Right ventricle myocardium superior (tissue), 1 donor: ENCODE measurements at regions not wholly inside any gene's neighbourhood (a gene's known extent, or its start where the extent isn't known, plus 50 kb on each side); places are given as distances from the start of the nearest gene placed in this dataset.
"Not testable (repeated sequence)": the region's sequence is repeated elsewhere in the genome, so short reads cannot be mapped to it uniquely, and the experiment has no call there.

Experiments
- ATAC-seq: fragments of 200-7000 bp; cut with Tn5 transposase; one replicate; pipeline ENCODE4 v1.9.1; 2020; ENCODE audit warnings: mild to moderate bottlenecking; ENCODE audit not compliant: poor library complexity
- DNase-seq: peaks from one replicate; pipeline ENCODE4 v3.0.0-alpha.2; 2020
- intact Hi-C: fragments of 100-400 bp; cut with DNase I; formaldehyde crosslinking; loops from one replicate; pipeline ENCODE4 v1.11.2; 2022
- donor health status: DM: no; HTN: yes; CAD: no; lungs with severe emphysema.

DNA sequence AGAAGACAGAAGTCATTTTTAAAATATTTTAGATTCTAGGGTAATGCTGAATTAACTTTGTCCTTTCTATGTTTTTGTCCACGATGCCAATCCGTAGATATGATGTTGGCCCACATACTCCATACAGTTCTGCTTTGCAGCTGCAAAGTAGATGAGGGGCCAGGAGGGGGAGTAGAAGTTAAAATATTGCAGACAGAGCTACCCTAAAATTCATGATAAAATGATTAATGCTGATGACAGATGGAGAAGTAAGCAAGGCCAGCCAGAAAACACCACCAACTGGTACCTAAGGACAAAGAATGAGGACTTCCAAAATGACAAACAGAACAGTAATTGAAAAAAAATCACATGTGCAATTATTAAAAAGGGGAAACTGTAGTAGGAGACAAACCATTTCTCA is 756.6 kb upstream of the ARPP21 start:
- ATAC-seq = no peak
- no peak for DNase-seq
- intact Hi-C loops = no loop called here

DNA sequence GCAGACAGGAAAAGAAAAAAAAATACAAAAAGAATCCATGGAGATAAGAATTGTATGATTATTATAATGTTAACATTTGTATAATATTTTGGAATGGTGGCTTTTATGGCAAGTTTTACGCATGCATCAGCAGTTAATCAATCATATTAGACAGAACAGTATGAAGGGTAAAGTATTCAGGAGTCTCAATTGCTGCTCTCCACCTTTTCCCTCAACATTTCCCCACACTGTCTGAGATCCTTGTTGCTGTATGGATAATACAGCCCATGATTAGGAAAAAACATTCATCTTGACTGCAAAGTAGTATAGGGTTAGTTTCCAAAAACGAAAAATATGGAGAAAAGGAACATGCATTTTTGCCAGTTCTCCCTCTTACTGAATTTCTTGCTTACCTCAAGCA is 755.3 kb upstream of the ARPP21 start:
- intact Hi-C loops = no loop called here
- ATAC-seq (no peak), DNase-seq (no peak)

DNA sequence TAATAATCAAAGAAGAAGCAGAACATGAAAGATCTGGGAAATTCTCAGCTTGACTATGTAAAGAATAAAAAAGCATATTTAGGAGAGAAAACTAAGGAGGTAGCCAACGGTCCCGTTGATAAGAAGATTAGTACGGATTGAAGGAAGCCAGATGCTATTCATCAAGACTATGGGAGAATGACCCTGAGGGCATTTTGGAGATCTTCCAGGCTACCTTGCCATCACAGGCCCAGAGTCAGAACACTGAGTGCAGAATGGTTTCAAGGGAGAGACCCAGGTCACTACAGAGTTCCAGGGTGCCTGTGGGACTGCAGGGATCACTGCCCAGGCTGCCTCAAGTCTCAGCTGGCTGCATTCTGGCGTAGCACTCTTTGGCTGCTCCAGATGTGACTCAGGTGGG is 752.9 kb upstream of the ARPP21 start:
- DNase-seq = no peak
- no peak for ATAC-seq
- intact Hi-C loops = no loop called here

DNA sequence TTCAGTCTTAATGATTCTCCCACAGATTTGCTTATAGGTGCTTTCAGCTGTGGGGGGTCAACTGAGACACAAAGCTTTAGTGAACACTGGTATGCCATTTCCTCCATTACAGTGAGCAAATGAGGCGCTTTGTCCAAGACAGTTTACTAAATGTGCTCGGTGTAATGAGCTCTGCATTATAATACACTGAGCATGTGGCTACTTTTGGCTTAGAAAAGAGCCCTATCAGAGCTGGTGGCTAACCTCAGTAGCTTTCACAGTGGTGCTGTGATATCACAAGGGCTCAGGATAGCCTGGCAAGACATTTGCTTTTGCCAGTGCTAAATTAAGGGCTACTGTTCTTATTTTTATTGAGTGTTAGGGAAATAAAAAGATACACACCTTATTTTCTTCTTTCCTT is 749.7 kb upstream of the ARPP21 start:
- DNase-seq (no peak), ATAC-seq (peak; percentile 62)
- intact Hi-C loops = no loop called here

DNA sequence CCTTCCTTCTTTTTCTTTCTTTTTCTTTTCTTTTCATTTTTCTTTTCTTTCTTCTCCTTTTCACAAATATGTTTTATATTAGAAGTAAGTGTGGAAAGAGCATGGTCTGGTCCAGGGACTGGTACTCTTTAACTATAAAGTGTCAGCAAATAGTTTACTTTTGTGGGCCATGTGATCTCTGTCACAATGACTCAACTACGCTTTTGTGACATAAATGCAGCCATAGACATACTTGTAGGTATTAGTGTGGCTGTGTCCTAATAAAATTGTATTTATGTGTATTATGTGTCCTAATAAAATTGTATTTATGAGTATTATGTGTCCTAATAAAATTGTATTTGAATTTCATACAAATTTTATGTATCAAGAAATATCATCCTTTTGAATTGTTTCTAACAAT is 749.1 kb upstream of the ARPP21 start:
- ATAC-seq (no peak), DNase-seq (no peak)
- intact Hi-C loops = no loop called here

DNA sequence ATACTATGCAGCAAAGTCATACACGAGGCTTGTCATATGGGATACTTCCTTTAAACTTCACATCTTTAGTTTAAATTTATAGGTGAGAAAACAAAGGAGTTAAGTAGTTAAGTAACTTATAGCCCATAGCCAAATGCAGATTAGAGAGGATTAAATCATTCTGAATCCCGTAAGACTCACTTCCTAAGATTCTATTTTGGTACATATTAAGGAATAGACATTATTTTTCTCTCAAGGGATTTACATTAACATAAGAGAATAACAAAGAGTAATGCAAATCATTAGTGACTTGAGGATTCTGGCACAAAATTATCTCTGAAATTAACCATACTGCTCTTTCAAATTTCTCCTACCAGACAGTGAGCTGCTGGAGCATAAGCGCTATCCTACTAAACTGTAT is 747.4 kb upstream of the ARPP21 start:
- intact Hi-C loops = no loop called here
- DNase-seq = no peak
- no peak for ATAC-seq

DNA sequence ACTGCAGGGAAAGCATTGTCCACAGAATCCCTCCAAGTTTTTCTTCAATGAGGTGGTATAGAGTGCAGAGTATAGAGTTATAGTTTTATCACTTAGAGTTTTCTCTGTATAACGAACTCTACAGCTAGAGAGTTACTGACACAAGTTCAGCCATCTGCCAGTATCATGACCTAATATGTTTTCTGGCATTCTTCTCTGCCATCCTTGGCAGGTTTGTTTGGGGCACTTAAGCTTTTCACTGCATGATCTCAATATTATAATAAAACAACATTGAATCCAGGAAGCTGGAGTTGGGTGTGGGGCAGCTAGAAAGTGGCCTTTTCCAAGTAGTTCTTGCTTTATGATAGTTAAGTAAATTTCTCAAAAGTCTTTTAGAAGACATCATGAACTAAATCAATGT is 743.5 kb upstream of the ARPP21 start:
- ATAC-seq = no peak
- DNase-seq = no peak
- intact Hi-C loops = no loop called here

DNA sequence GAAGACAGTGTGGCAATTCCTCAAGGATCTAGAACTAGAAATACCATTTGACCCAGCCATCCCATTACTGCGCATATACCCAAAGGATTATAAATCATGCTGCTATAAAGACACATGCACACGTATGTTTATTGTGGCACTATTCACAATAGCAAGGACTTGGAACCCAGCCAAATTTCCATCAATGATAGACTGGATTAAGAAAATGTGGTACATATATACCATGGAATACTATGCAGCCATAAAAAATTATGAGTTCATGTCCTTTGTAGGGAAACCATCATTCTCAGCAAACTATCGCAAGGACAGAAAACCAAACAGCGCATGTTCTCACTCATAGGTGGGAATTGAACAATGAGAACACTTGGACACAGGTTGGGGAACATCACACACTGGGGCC is 729.6 kb upstream of the ARPP21 start:
- ATAC-seq, DNase-seq, intact Hi-C loops: not testable (repeated sequence)

DNA sequence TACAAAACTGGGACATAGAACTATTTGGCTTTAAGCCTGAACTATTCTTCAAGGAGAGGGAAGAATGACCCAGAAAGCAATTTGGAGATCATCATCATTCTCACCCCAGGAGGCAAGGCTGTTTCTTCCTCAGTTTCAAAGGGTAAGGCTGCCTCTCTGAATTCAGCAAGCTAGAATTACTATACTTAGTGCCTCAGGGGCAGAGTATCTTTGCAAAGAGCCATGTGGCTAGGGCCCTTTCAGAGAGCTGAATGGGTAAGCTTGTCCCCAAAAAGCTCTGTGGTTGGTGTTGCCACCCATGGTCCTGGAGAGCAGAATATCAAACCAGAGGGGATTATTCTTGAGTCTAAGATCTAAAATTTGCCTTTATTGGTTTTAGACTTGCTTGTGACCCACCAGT is 720.3 kb upstream of the ARPP21 start:
- no peak for DNase-seq
- no peak for ATAC-seq
- intact Hi-C loops = no loop called here

DNA sequence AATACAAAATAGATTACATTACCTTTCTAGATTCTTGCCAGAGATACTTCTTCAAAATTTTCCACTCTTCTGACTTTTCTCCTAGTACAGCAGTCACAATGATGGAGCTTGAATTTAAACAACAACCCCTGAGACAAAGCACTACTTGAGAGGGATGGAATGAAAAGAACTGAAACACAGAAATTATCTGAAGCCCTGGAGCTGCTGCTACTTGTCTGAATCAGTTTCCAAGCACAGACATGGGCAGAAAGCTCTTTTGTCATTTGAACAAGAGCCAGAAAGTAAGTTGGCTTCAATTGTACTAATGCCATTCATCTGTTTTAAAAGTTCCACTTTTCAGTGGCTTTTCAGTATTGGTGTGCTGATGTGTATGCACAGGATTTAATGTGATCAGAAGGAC is 718.5 kb upstream of the ARPP21 start:
- ATAC-seq = no peak
- intact Hi-C loops = no loop called here

DNA sequence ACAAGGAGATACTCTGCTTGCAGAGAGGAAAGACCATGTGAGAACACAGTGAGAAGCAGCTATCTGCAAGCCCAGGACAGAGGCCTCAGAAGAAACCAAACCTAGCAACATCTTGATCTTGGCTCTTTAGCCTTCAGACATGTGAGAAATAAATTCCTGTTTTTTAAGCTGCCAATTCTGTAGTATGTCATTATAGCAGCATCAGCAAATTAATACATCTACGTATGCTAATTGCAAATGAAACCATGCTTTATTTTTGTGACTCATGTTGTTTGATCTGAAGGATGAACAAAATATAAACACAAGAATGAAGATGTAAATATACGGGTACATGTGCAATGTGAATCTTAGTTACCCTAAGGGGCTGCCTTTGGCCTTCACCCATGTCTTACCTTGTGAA is 714.4 kb upstream of the ARPP21 start:
- intact Hi-C loops = no loop called here

More for the DNA sequence above, 718.5 kb upstream of the ARPP21 start:
- no peak for DNase-seq

DNA sequence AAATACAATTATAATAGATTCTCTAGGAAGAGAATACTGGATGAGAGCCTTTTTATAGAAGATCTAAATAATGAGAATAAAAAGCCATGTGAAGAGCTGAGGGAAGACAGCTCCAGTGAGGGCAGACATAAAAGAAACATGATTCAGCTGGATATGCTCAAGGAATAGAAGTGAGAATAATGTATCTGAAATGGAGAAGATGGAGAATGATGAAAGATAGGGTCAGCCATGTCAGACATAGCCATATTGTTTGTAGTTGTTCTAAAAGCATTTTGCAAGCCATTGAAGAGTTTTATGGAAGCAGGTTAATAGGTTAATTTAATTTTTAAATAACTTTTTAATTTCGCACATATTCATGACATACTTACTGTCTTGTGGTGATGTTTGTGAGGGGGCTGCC is 713.5 kb upstream of the ARPP21 start:
- no peak for DNase-seq
- intact Hi-C loops = no loop called here

More for the DNA sequence above, 714.4 kb upstream of the ARPP21 start:
- no peak for ATAC-seq
- no peak for DNase-seq

DNA sequence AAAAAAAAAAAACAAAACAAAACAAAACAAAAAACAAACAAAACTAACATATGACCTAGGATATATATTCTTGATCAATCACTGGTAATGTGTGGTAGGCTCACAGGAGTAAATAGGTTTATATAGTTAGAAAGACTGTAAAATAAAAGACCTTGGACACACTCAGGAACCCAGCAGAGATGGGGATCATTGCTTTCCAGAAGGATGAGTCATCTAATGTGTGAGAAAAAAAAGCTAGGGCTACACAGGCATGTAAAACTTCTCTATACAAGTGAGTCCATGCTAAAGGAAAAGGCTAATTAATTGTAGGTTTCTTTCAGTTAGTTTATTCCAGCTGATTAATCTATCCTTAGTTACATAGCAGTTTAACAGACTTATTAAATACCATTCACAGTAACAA is 710.3 kb upstream of the ARPP21 start:
- DNase-seq = no peak
- ATAC-seq = no peak
- intact Hi-C loops = no loop called here

More for the DNA sequence above, 713.5 kb upstream of the ARPP21 start:
- no peak for ATAC-seq

DNA sequence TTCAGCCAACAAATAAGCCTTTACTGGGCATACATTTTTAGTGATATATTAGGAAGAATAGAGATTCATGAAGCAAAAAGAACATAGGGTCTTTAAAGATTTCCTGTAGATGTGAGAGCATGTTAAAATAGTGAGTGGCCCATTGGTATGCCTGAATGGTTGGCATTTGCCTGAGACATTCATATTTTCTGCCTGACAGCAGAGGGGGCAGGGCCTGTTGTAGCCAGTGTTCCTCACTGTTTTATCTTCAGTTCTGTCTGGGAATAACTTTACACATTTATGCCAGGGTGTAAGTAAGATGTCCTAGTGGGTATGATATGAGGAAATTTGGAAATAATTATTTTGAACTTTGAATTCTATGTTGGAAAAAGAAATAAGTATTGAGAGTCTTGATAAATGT is 704.7 kb upstream of the ARPP21 start:
- DNase-seq (no peak), ATAC-seq (no peak)
- intact Hi-C loops = no loop called here

DNA sequence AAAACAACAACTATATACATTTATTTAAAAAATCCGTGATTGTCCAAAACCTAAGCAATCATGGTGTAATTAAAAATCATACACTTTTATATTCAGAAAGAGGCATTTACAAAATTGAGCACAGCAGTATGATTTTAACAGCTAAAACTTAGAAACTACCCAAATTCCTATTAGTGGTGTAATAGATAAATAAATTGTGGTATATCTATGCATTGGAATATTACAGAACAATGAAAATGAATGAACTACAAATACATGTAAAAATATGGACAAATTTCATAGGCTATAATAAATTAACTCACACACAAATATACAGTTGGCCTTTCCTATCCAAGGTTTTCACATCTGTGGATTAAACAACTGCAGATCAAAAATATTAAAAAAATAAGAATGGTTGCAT is 700.5 kb upstream of the ARPP21 start:
- ATAC-seq (no peak), DNase-seq (no peak)
- intact Hi-C loops = no loop called here

DNA sequence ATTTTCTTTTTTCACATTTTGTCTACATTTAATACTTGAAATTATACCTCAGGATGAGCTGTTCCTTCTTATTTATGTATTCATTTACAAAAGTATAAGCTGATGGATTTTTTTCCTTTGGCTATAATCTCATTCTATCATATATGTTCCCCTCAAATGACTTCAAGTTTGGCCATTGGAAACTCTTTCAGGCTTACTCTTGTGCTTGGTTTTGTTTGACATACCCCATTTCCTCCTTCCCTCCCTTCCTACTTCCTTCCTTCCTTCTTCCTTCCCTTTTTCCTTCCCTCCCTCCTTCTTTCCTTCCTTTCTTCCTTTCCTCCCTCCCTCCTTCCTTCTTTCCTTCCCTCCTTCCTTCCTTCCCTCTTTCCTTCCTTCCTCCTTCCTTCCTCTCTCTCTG is 697.1 kb upstream of the ARPP21 start:
- ATAC-seq (no peak), DNase-seq (no peak)
- intact Hi-C loops = no loop called here

DNA sequence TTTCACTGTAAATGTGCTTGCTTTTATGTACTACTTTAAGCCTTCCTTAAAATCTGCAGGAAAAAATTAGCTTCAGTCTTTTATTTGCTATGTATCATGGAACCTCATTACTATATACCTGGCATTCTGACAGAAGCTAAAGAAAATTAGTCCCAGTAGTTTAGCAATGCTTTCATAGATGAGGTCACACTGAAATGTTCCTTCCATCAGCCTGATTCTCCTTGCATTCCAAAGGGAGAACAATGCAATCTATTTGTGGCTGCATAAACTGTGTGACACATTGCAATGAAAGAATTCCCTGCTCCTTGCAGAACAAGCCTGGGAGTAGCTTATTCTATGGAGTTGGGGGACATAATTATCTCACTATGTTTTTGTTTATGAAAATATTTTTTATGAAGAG is 691.5 kb upstream of the ARPP21 start:
- ATAC-seq = peak; percentile 56
- no peak for DNase-seq
- intact Hi-C loops = no loop called here

DNA sequence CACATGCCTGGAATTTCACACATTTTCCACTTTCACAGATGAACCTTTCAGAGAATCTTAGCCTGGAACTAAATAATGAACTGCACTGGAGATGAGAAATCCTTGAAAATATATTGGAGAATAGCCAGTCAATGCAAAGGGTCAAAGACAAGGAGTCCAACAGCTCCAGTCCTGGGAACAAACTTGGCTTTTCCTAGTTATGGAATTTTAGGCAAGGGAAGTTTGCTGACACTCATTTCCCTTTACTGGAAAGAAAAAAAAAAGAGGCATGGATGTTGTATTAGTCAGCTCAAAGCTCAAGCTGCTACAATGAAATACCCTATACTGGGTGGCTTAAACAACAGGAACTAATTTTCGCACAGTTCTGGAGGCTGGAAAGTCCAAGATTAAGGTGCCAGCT is 690.8 kb upstream of the ARPP21 start:
- DNase-seq (no peak), ATAC-seq (no peak)
- intact Hi-C loops = no loop called here

DNA sequence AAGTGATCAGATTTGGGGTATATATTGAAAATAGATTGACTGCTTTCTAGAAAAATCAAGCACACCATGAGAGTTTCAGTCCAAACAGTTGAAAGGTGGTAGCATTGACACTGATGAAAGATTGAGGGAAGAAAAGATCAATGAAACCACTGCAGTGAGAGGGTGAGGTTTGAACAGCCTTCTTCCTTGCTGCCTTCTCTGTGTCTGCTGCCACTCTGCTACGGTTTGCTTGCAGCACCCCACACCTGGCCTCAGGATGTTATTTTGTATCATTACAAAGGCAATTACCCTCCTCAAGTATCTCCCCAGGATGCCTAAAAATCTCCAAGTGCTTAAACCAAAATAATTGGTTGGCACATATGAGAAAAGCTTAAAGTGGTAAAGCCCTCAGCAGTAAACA is 683.6 kb upstream of the ARPP21 start:
- intact Hi-C loops = no loop called here
- DNase-seq (no peak), ATAC-seq (no peak)

DNA sequence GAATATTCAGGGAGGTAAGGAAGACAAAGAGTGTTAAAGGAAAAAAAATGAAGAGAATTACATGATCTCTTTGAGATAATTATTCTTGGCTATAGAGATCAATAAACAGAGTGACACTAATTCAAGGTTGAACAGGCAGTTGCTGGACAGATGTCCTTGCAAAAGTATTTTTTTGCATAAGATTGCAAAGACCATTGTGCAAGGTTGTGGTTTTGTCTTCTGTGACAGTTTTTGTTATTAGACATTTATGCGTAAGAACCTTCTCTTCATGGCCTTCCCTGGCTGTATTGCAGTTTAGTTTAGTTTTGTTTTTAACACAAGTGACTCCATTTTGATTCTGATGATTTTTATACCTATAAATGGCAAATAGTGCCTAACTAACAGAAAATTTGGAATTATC is 682.8 kb upstream of the ARPP21 start:
- intact Hi-C loops = no loop called here
- DNase-seq (no peak), ATAC-seq (no peak)

DNA sequence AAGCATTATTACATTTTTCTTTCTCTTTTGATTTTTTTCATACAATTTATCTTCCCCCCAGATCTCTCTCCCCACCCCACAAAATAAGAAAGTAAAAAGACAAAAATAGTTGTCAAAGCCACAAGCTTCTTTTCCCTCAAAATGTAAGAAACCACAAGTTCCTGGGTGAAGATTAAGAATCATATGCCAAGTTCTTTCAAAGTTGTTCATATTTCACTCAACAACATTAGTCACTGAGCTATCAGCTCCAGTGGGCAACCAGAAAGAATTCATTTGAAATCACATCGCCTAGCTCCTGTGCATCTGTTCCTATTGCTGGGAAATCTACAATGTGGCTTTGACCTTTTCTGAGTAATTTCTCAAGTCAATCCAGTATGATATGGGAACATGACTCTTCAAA is 681.6 kb upstream of the ARPP21 start:
- ATAC-seq = no peak
- no peak for DNase-seq
- intact Hi-C loops = no loop called here

DNA sequence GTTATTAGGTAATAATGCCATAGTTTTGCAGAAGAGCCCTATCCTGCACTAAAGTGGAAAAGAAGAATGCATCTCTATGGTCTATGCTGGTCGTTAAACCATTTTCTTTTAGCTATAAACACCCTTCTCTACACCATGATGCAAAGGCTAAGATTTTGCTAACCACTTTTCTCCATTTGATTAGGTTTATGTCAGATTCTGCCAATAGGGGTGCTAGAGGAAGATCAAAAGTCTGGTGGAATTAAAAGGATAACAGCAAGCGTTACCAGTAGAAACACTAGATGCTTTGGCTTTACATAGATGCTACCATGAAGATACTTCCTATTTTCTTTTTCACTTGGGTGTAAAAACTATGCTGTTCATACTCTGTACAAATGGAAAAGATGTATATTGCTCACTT is 669.8 kb upstream of the ARPP21 start:
- no peak for ATAC-seq
- intact Hi-C loops = no loop called here
- no peak for DNase-seq
